ENCODE measurements at regions not wholly inside any gene's neighbourhood (a gene's known extent, or its start where the extent isn't known, plus 50 kb on each side); places are given as distances from the start of the nearest gene placed in this dataset.

GRCh38 chr15:53307952-53308624 lies 451.4 kb downstream of the WDR72 start:
- DNase-seq (ENCODE audit: low read depth in 4 of 4, low spot score in 3 of 4): no peak

GRCh38 chr15:53305554-53305953 lies 453.9 kb downstream of the WDR72 start:
- DNase-seq (ENCODE audit: low read depth in 4 of 4, low spot score in 3 of 4): no peak

GRCh38 chr15:53305101-53305500 lies 454.4 kb downstream of the WDR72 start:
- DNase-seq (ENCODE audit: low read depth in 4 of 4, low spot score in 3 of 4): no peak

GRCh38 chr15:53297828-53298227 lies 461.6 kb downstream of the WDR72 start:
- DNase-seq (ENCODE audit: low read depth in 4 of 4, low spot score in 3 of 4): no peak

GRCh38 chr15:53296603-53297002 lies 462.9 kb downstream of the WDR72 start:
- no peak for DNase-seq (ENCODE audit: low read depth in 4 of 4, low spot score in 3 of 4)

GRCh38 chr15:53295574-53295973 lies 463.9 kb downstream of the WDR72 start:
- no peak for DNase-seq (ENCODE audit: low read depth in 4 of 4, low spot score in 3 of 4)

- DNase-seq (ENCODE audit: low read depth in 4 of 4, low spot score in 3 of 4): no peak
Observed at GRCh38 chr15:53288542-53288941, 470.9 kb downstream of the WDR72 start.

- DNase-seq (ENCODE audit: low read depth in 4 of 4, low spot score in 3 of 4): no peak
Observed at GRCh38 chr15:53274630-53275029, 484.5 kb upstream of the ONECUT1 start.

GRCh38 chr15:53272116-53272515 lies 482.0 kb upstream of the ONECUT1 start:
- DNase-seq (ENCODE audit: low read depth in 4 of 4, low spot score in 3 of 4): no peak

- DNase-seq (ENCODE audit: low read depth in 4 of 4, low spot score in 3 of 4): no peak
Observed at GRCh38 chr15:53266176-53266575, 476.0 kb upstream of the ONECUT1 start.

GRCh38 chr15:53260647-53261046 lies 470.5 kb upstream of the ONECUT1 start:
- no peak for DNase-seq (ENCODE audit: low read depth in 4 of 4, low spot score in 3 of 4)

GRCh38 chr15:53256457-53256856 lies 466.3 kb upstream of the ONECUT1 start:
- no peak for DNase-seq (ENCODE audit: low read depth in 4 of 4, low spot score in 3 of 4)

GRCh38 chr15:53256043-53256442 lies 465.9 kb upstream of the ONECUT1 start:
- DNase-seq (ENCODE audit: low read depth in 4 of 4, low spot score in 3 of 4): no peak

GRCh38 chr15:53251996-53252395 lies 461.9 kb upstream of the ONECUT1 start:
- no peak for DNase-seq (ENCODE audit: low read depth in 4 of 4, low spot score in 3 of 4)

- no peak for DNase-seq (ENCODE audit: low read depth in 4 of 4, low spot score in 3 of 4)
Observed at GRCh38 chr15:53251523-53251922, 461.4 kb upstream of the ONECUT1 start.

GRCh38 chr15:53247041-53247708 lies 457.0 kb upstream of the ONECUT1 start:
- no peak for DNase-seq (ENCODE audit: low read depth in 4 of 4, low spot score in 3 of 4)

- DNase-seq (ENCODE audit: low read depth in 4 of 4, low spot score in 3 of 4): no peak
Observed at GRCh38 chr15:53246404-53246803, 456.3 kb upstream of the ONECUT1 start.

- no peak for DNase-seq (ENCODE audit: low read depth in 4 of 4, low spot score in 3 of 4)
Observed at GRCh38 chr15:53233801-53234200, 443.7 kb upstream of the ONECUT1 start.

GRCh38 chr15:53230473-53230872 lies 440.3 kb upstream of the ONECUT1 start:
- DNase-seq (ENCODE audit: low read depth in 4 of 4, low spot score in 3 of 4): no peak

GRCh38 chr15:53226559-53226958 lies 436.4 kb upstream of the ONECUT1 start:
- no peak for DNase-seq (ENCODE audit: low read depth in 4 of 4, low spot score in 3 of 4)

- no peak for DNase-seq (ENCODE audit: low read depth in 4 of 4, low spot score in 3 of 4)
Observed at GRCh38 chr15:53225781-53226180, 435.6 kb upstream of the ONECUT1 start.

- no peak for DNase-seq (ENCODE audit: low read depth in 4 of 4, low spot score in 3 of 4)
Observed at GRCh38 chr15:53224371-53224770, 434.2 kb upstream of the ONECUT1 start.

GRCh38 chr15:53223815-53224214 lies 433.7 kb upstream of the ONECUT1 start:
- DNase-seq (ENCODE audit: low read depth in 4 of 4, low spot score in 3 of 4): no peak

All from left renal pelvis (tissue), 4 donors.